ENCODE measurements at regions not wholly inside any gene's neighbourhood (a gene's known extent, or its start where the extent isn't known, plus 50 kb on each side); places are given as distances from the start of the nearest gene placed in this dataset.

- Mint-ChIP-seq H3K4me3 (no peak overlapping the region), H3K36me3 (no peaks in the 10 kb centered on the region), H3K27me3 (peaks cover 9% of the 10 kb centered on the region), H3K9me3 (no peaks in the 10 kb centered on the region), H3K27ac (no peak overlapping the region), H3K4me1 (no peaks in the 10 kb centered on the region)
- ATAC-seq: no peak
Observed at GRCh38 chr6:4581468-4582385, 194.5 kb upstream of the CDYL start.

- no peak overlapping the region for H3K4me3 Mint-ChIP-seq
- no peaks in the 10 kb centered on the region for H3K36me3 Mint-ChIP-seq
- H3K9me3 Mint-ChIP-seq: no peaks in the 10 kb centered on the region
- H3K27ac Mint-ChIP-seq: no peak overlapping the region
- ATAC-seq: no peak
- H3K27me3 Mint-ChIP-seq: peaks cover 22% of the 10 kb centered on the region
- no peaks in the 10 kb centered on the region for H3K4me1 Mint-ChIP-seq
Observed at GRCh38 chr6:4580361-4580760, 195.8 kb upstream of the CDYL start.

- Mint-ChIP-seq H3K4me3 (no peak overlapping the region), H3K27me3 (peaks cover 32% of the 10 kb centered on the region), H3K27ac (no peak overlapping the region), H3K36me3 (peaks cover 5% of the 10 kb centered on the region), H3K9me3 (peaks cover 7% of the 10 kb centered on the region), H3K4me1 (no peaks in the 10 kb centered on the region)
- ATAC-seq: no peak
Observed at GRCh38 chr6:4577406-4577805, 198.8 kb upstream of the CDYL start.

- Mint-ChIP-seq H3K27ac (no peak overlapping the region), H3K4me3 (no peak overlapping the region), H3K4me1 (no peaks in the 10 kb centered on the region)
Observed at GRCh38 chr6:4575714-4576113, 200.5 kb upstream of the CDYL start.

GRCh38 chr6:4574007-4574406, 202.2 kb upstream of the CDYL start:
- Mint-ChIP-seq H3K36me3 (peaks cover 5% of the 10 kb centered on the region), H3K4me3 (no peak overlapping the region), H3K27ac (no peak overlapping the region), H3K9me3 (peaks cover 14% of the 10 kb centered on the region), H3K27me3 (peaks cover 24% of the 10 kb centered on the region), H3K4me1 (no peaks in the 10 kb centered on the region)
- ATAC-seq: no peak

More at GRCh38 chr6:4575714-4576113, 200.5 kb upstream of the CDYL start:
- no peak for ATAC-seq
- Mint-ChIP-seq H3K27me3 (peaks cover 24% of the 10 kb centered on the region), H3K36me3 (peaks cover 5% of the 10 kb centered on the region), H3K9me3 (peaks cover 11% of the 10 kb centered on the region)

- Mint-ChIP-seq H3K27ac (no peak overlapping the region), H3K27me3 (peaks cover 18% of the 10 kb centered on the region), H3K9me3 (peaks cover 14% of the 10 kb centered on the region), H3K4me1 (no peaks in the 10 kb centered on the region), H3K36me3 (peaks cover 5% of the 10 kb centered on the region), H3K4me3 (no peak overlapping the region)
- no peak for ATAC-seq
Observed at GRCh38 chr6:4571011-4571410, 205.2 kb upstream of the CDYL start.

- H3K27ac Mint-ChIP-seq: no peak overlapping the region
- no peaks in the 10 kb centered on the region for H3K36me3 Mint-ChIP-seq
- H3K4me1 Mint-ChIP-seq: no peaks in the 10 kb centered on the region
- peaks cover 7% of the 10 kb centered on the region for H3K9me3 Mint-ChIP-seq
- peaks cover 21% of the 10 kb centered on the region for H3K27me3 Mint-ChIP-seq
- no peak for ATAC-seq
- H3K4me3 Mint-ChIP-seq: no peak overlapping the region
Observed at GRCh38 chr6:4568138-4568537, 208.1 kb upstream of the CDYL start.

- no peak for ATAC-seq
- H3K36me3 Mint-ChIP-seq: no peaks in the 10 kb centered on the region
- H3K4me1 Mint-ChIP-seq: no peaks in the 10 kb centered on the region
- no peak overlapping the region for H3K27ac Mint-ChIP-seq
- no peak overlapping the region for H3K4me3 Mint-ChIP-seq
- peaks cover 7% of the 10 kb centered on the region for H3K9me3 Mint-ChIP-seq
- peaks cover 23% of the 10 kb centered on the region for H3K27me3 Mint-ChIP-seq
Observed at GRCh38 chr6:4567141-4567540, 209.1 kb upstream of the CDYL start.

- H3K4me3 Mint-ChIP-seq: no peak overlapping the region
- no peak overlapping the region for H3K27ac Mint-ChIP-seq
- H3K36me3 Mint-ChIP-seq: no peaks in the 10 kb centered on the region
- H3K4me1 Mint-ChIP-seq: no peaks in the 10 kb centered on the region
- peaks cover 30% of the 10 kb centered on the region for H3K27me3 Mint-ChIP-seq
- ATAC-seq: peak; percentile 39
- H3K9me3 Mint-ChIP-seq: peaks cover 2% of the 10 kb centered on the region
Observed at GRCh38 chr6:4565301-4566250, 210.6 kb upstream of the CDYL start.

- H3K27me3 Mint-ChIP-seq: peaks cover 35% of the 10 kb centered on the region
- no peaks in the 10 kb centered on the region for H3K9me3 Mint-ChIP-seq
- no peaks in the 10 kb centered on the region for H3K36me3 Mint-ChIP-seq
- no peak for ATAC-seq
- no peak overlapping the region for H3K27ac Mint-ChIP-seq
- H3K4me1 Mint-ChIP-seq: peaks cover 4% of the 10 kb centered on the region
- H3K4me3 Mint-ChIP-seq: no peak overlapping the region
Observed at GRCh38 chr6:4564801-4565271, 211.4 kb upstream of the CDYL start.

- Mint-ChIP-seq H3K9me3 (no peaks in the 10 kb centered on the region), H3K27ac (no peak overlapping the region), H3K4me1 (peaks cover 4% of the 10 kb centered on the region), H3K36me3 (no peaks in the 10 kb centered on the region), H3K4me3 (no peak overlapping the region), H3K27me3 (peaks cover 35% of the 10 kb centered on the region)
- ATAC-seq: no peak
Observed at GRCh38 chr6:4563877-4564276, 212.3 kb upstream of the CDYL start.

GRCh38 chr6:4563156-4563555, 213.0 kb upstream of the CDYL start:
- H3K27me3 Mint-ChIP-seq: peaks cover 35% of the 10 kb centered on the region
- H3K27ac Mint-ChIP-seq: no peak overlapping the region
- ATAC-seq: no peak
- no peak overlapping the region for H3K4me3 Mint-ChIP-seq
- H3K36me3 Mint-ChIP-seq: no peaks in the 10 kb centered on the region
- H3K4me1 Mint-ChIP-seq: peaks cover 4% of the 10 kb centered on the region
- H3K9me3 Mint-ChIP-seq: no peaks in the 10 kb centered on the region

GRCh38 chr6:4561773-4562400, 214.3 kb upstream of the CDYL start:
- Mint-ChIP-seq H3K27me3 (peaks cover 35% of the 10 kb centered on the region), H3K36me3 (no peaks in the 10 kb centered on the region), H3K4me1 (peaks cover 4% of the 10 kb centered on the region), H3K4me3 (no peak overlapping the region), H3K9me3 (no peaks in the 10 kb centered on the region), H3K27ac (no peak overlapping the region)
- ATAC-seq: no peak

GRCh38 chr6:4561078-4561435, 215.1 kb upstream of the CDYL start:
- H3K4me3 Mint-ChIP-seq: no peak overlapping the region
- peaks cover 4% of the 10 kb centered on the region for H3K4me1 Mint-ChIP-seq
- no peak for ATAC-seq
- peaks cover 43% of the 10 kb centered on the region for H3K27me3 Mint-ChIP-seq
- H3K27ac Mint-ChIP-seq: no peak overlapping the region
- no peaks in the 10 kb centered on the region for H3K9me3 Mint-ChIP-seq
- no peaks in the 10 kb centered on the region for H3K36me3 Mint-ChIP-seq
